ENCODE measurements at regions not wholly inside any gene's neighbourhood (a gene's known extent, or its start where the extent isn't known, plus 50 kb on each side); places are given as distances from the start of the nearest gene placed in this dataset.

- Histone ChIP-seq H4K20me1 (replicated peaks; ENCODE audit: control insufficient read depth, extremely low read depth, insufficient read depth, low read length) (no peaks in the 10 kb centered on the region), H3K4me3 (replicated peaks in 1 of 3; ENCODE audit: insufficient read depth in 1 of 3, low read depth in 1 of 3, low read length in 3 of 3) (no peak overlapping the region), H3K27ac (ENCODE audit: insufficient read depth, low read depth, low read length) (no peak overlapping the region), H3K9me3 (replicated peaks; ENCODE audit: control insufficient read depth, insufficient read depth, low read length) (peaks cover 6% of the 10 kb centered on the region), H3K79me2 (ENCODE audit: control insufficient read depth, insufficient read depth, low read length) (no peaks in the 10 kb centered on the region), H3K36me3 (ENCODE audit: control insufficient read depth in 2 of 2, extremely low read depth in 1 of 2, insufficient read depth in 2 of 2, low read length in 2 of 2) (no peaks in the 10 kb centered on the region), H3K4me2 (ENCODE audit: insufficient read depth, low read length) (no peak overlapping the region), H3K9ac (replicated peaks; ENCODE audit: extremely low read depth, insufficient read depth, low read length) (no peak overlapping the region), H2AFZ (ENCODE audit: low read depth, low read length) (no peak overlapping the region), H3K9me1 (replicated peaks; ENCODE audit: control insufficient read depth, extremely low read depth, insufficient read depth, low read length) (no peaks in the 10 kb centered on the region), H3K27me3 (ENCODE audit: control insufficient read depth in 2 of 2, insufficient read depth in 2 of 2, low read length in 2 of 2) (no peaks in the 10 kb centered on the region), H3K4me1 (ENCODE audit: control insufficient read depth, extremely low read depth, insufficient read depth, low read length) (no peaks in the 10 kb centered on the region)
- ChIA-PET POLR2A (no interaction called here), CTCF (no interaction called here)
- DNase-seq (ENCODE audit: low read depth, low spot score) (no peak), FAIRE-seq (no peak)
- dilution Hi-C loops (cut with MboI; ENCODE audit: extremely low pct_ligation_motif_present, low sequenced_read_pairs) (no loop called here), intact Hi-C loops (cut with micrococcal nuclease) (no loop called here)
- TF ChIP-seq MAX (IDR thresholded peaks at IDR 0.05; ENCODE audit: insufficient read depth, insufficient read length): no peak
- TF ChIP-seq GATA2 (IDR thresholded peaks at IDR 0.05; ENCODE audit: insufficient read depth, insufficient read length, low read depth, low read length): no peak
- no peak for TF ChIP-seq POLR2AphosphoS5 (IDR thresholded peaks at IDR 0.05; ENCODE audit: insufficient read depth, low read depth, low read length)
- no peak for TF ChIP-seq POLR2A (IDR thresholded peaks at IDR 0.05; ENCODE audit: low read depth, low read length)
- TF ChIP-seq CTCF (IDR thresholded peaks at IDR 0.05; ENCODE audit: extremely low read depth in 1 of 2, insufficient read depth in 1 of 2, low read depth in 1 of 2, low read length in 2 of 2): no peak
- no peak for TF ChIP-seq MYC (IDR thresholded peaks at IDR 0.05; ENCODE audit: low read depth, low read length)
- TF ChIP-seq EZH2 (IDR thresholded peaks at IDR 0.05; ENCODE audit: borderline replicate concordance, low read depth, low read length, severe bottlenecking): no peak
- no TSS peak for BruUV-seq (replicated peaks)
Measured at GRCh38 chr16:5982979-5983378, 885.4 kb upstream of the EEF2KMT start.
